C4-2B (cell line): ENCODE measurements at regions not wholly inside any gene's neighbourhood (a gene's known extent, or its start where the extent isn't known, plus 50 kb on each side); places are given as distances from the start of the nearest gene placed in this dataset.
"Not testable (repeated sequence)": the region's sequence is repeated elsewhere in the genome, so short reads cannot be mapped to it uniquely, and the experiment has no call there.

Experiments used
- H3K27ac ChIP-seq: fragments of 450-650 bp; 2 replicates; pipeline ENCODE4 v1.5.1; 2017
- ZFX ChIP-seq: fragments of 450-650 bp; IDR thresholded peaks from 2 replicates; pipeline ENCODE4 v1.6.1; 2017
- TF ChIP-seq, protein P1 (sequence below): fragments of 450-650 bp; conservative IDR thresholded peaks from 2 replicates; pipeline ENCODE4 v1.5.1; 2017; ENCODE audit warnings: mild to moderate bottlenecking

DNA sequence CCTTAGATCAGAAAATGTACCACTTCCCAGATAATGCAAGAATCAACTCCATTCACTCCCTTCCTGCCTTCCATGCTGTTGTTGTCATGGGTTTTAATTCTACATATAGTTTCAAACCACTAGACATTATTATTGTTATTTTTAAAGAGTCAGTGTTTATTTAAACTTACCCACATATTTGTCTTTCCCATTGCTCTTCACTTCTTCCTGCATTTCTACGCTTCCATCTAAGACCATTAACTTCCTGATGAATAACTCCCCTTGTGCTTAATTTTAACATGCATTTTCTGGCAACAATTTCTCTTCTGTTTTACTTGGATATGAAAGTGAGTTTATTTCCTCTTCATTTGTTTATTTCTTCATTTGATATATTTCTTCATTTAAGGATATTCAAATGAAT lies 127.1 kb upstream of the FHIT start:
- TF ChIP-seq ZFX = no peak
- TF ChIP-seq, protein P1, sequence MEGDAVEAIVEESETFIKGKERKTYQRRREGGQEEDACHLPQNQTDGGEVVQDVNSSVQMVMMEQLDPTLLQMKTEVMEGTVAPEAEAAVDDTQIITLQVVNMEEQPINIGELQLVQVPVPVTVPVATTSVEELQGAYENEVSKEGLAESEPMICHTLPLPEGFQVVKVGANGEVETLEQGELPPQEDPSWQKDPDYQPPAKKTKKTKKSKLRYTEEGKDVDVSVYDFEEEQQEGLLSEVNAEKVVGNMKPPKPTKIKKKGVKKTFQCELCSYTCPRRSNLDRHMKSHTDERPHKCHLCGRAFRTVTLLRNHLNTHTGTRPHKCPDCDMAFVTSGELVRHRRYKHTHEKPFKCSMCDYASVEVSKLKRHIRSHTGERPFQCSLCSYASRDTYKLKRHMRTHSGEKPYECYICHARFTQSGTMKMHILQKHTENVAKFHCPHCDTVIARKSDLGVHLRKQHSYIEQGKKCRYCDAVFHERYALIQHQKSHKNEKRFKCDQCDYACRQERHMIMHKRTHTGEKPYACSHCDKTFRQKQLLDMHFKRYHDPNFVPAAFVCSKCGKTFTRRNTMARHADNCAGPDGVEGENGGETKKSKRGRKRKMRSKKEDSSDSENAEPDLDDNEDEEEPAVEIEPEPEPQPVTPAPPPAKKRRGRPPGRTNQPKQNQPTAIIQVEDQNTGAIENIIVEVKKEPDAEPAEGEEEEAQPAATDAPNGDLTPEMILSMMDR = no peak
- H3K27ac ChIP-seq = no peak overlapping the region

DNA sequence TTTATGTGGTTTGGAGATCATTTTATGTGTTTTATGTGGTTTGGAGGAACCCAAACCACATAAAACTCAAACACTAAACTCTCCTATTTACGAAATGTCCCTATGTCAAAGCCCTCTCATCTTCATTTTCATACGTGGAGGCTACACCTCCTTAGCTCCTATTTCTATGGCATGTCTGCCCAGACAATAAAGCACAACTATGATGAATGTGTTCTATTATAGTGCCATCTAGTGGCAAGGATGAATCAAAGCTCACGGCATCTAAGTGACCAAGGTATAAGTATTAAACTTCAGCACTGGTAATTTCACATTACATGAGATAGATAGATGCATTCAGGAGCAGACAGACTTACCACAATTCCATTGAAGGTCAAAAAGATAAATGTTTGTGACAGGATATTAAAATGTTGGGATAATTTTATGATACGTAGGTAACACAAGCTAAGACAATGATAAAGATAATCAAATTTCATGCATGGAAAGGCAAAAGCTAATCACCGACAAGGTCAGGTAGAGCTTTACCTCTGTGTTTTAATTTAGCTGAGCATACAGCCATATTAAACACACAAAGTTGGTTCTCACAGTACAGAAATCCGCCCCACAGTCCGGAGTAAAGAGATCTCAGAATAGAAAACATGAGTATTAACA lies 130.6 kb upstream of the FHIT start:
- no peak overlapping the region for H3K27ac ChIP-seq
- TF ChIP-seq ZFX = no peak
- TF ChIP-seq, protein P1 = peak; percentile 88

DNA sequence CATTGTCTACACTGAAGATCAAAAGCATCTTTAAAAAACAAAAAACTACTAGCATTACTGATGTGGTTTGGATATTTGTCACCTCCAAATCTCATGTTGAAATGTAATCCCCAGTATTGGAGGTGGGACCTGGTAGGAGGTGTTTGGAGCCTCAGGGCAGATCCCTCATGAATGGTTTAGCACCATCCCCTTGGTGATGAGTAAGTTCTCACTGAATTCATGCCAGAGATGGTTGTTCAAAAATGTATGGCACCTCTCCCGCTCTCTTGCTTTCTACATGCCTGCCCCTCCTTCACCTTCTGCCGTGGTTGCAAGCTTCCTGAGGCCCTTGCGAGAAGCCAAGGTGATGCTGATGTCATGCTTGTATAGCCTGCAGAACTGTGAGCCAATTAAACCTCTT lies 136.6 kb upstream of the FHIT start:
- TF ChIP-seq, protein P1 = no peak
- no peak for TF ChIP-seq ZFX
- H3K27ac ChIP-seq = no peak overlapping the region

DNA sequence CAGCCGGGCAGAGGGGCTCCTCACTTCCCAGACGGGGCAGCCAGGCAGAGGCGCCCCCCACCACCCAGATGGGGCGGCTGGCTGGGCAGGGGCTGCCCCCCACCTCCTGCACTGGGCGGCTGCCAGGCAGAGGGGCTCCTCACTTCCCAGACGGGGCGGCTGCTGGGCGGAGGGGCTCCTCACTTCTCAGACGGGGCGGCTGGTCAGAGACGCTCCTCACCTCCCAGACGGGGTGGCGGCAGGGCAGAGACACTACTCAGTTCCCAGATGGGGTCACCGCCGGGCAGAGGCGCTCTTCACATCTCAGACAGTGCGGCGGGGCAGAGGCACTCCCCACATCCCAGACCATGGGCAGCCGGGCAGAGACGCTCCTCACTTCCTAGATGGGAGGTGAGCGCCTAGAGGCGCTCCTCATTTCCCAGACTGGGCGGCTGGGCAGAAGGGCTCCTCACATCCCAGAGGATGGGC lies 142.3 kb upstream of the FHIT start:
- not testable (repeated sequence) for H3K27ac ChIP-seq

DNA sequence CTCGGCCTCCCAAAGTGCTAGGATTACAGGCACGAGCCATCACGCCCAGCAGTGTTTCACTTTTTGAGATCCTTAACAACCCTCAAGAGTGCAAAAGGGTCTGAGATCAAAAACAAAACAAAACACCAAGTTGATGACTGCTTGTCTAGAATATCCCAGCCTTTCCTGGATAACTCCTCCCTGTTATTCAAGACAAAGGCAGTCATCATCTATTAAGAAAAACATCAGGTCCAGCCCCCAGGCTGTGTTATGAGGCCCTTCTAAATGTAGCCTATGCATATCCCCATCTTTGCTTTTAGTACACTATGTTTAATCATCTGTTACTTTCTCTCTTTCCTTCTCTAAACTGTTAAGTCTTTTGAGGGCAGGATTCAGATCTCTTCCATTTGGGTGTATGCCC lies 150.1 kb upstream of the FHIT start:
- no peak overlapping the region for H3K27ac ChIP-seq
- no peak for TF ChIP-seq ZFX
- TF ChIP-seq, protein P1 = no peak

DNA sequence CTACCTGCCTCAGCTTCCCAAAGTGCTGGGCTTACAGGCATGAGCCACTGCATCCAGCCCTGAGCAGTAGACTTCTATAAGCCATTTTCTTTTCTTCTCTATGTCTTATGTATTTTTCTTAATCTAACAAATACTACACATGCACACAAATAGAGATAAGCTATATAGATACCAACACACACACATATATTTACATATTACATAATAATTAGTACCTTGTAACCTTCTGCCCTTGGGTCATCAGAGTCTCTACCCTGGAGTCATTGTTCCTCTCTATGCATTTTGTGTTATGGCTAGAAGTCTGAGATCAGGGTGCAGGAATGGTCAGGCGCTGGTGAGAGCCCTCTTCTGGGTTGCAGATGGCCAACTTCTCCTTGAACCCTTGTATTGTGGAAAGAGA lies 154.0 kb upstream of the PTPRG start:
- no peak for TF ChIP-seq ZFX
- TF ChIP-seq, protein P1 = no peak
- no peak overlapping the region for H3K27ac ChIP-seq

DNA sequence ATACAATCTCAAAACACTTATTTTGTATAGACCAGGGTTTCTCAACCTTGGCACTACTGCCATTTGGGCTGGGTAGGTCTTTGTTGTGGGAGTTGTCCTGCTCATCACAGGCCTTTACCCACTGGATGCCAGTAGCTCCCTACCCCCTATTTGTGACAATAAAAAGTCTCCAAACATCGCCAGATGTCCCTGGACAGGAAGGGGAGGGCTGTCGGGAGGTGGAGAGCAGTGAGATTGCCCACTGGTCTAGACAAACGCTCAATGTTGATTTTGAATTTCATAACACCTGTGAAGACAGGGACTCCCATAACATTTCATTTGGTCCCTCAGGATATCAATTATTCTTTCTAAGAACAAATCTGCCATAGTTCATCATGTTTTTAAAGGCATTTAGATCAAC lies 151.7 kb upstream of the PTPRG start:
- no peak overlapping the region for H3K27ac ChIP-seq
- TF ChIP-seq, protein P1 = no peak
- TF ChIP-seq ZFX = no peak

DNA sequence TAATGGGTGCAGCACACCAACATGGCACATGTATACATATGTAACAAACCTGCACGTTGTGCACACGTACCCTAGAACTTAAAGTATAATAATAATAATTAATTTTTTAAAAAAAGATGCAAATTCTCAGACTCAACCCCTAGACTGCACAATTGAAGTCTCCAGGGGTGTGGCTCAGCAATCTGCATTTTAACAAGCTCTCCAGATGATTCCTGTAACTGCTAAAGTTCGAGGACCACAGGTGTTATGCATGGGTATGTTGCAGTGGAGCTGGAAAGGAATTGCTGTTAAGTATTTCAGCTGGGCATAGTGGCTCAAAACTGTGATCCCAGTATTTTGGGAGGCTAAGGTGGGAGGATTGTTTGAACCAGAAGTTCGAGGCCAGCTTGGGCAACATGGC lies 151.0 kb upstream of the PTPRG start:
- not testable (repeated sequence) for H3K27ac ChIP-seq
